MCF 10A (cell line): ENCODE measurements at regions not wholly inside any gene's neighbourhood (a gene's known extent, or its start where the extent isn't known, plus 50 kb on each side); places are given as distances from the start of the nearest gene placed in this dataset.

Experiments
- BruUV-seq: library from RNA; stranded (reverse); fragments of 400-500 nt; replicated peaks from 2 replicates; lab custom pipeline; 2021; lab: Mats Ljungman, UMichigan
- CTCF ChIA-PET: fragments of 300-600 bp; sonication (Branson Sonifier 250); formaldehyde crosslinking; extraction: SDS; loops from one replicate; lab custom pipeline; 2021; ENCODE audit warnings: antibody characterized with exemption, inconsistent platforms; lab: Yijun Ruan, JAX
- POLR2A ChIA-PET: fragments of 300-600, 350-650 bp; sonication (Branson Sonifier 250); formaldehyde crosslinking; extraction: SDS; loops from one replicate; lab custom pipeline; 2020; ENCODE audit warnings: antibody characterized with exemption, inconsistent platforms; lab: Yijun Ruan, JAX
- DNase-seq: peaks from one replicate; pipeline ENCODE4 v3.0.0-alpha.2; 2018; ENCODE audit not compliant: unreplicated experiment
- H3K27ac Mint-ChIP-seq: one replicate; pipeline ENCODE4 v1.8.0; 2022; ENCODE audit warnings: mild to moderate bottlenecking, low read depth, mixed read lengths; ENCODE audit not compliant: unreplicated experiment
- H3K27me3 Mint-ChIP-seq: one replicate; pipeline ENCODE4 v1.8.0; 2022; ENCODE audit warnings: mixed read lengths; ENCODE audit not compliant: insufficient read depth, unreplicated experiment
- H3K36me3 Mint-ChIP-seq: one replicate; pipeline ENCODE4 v1.8.0; 2022; ENCODE audit warnings: mild to moderate bottlenecking, moderate library complexity, mixed read lengths; ENCODE audit not compliant: insufficient read depth, unreplicated experiment
- H3K4me1 Mint-ChIP-seq: one replicate; pipeline ENCODE4 v1.8.0; 2022; ENCODE audit warnings: mixed read lengths; ENCODE audit not compliant: insufficient read depth, unreplicated experiment
- H3K4me3 Mint-ChIP-seq: one replicate; pipeline ENCODE4 v1.8.0; 2022; ENCODE audit warnings: mild to moderate bottlenecking, moderate library complexity, mixed read lengths; ENCODE audit not compliant: unreplicated experiment
- H3K9me3 Mint-ChIP-seq: one replicate; pipeline ENCODE4 v1.8.0; 2022; ENCODE audit warnings: mixed read lengths; ENCODE audit not compliant: unreplicated experiment
- intact Hi-C: fragments of 100-400 bp; cut with micrococcal nuclease; formaldehyde crosslinking; loops from 2 replicates; pipeline ENCODE4 v1.14.1; 2022
- TF ChIP-seq, protein P1 (sequence below): fragments of 200-600 bp; IDR thresholded peaks from one replicate; pipeline ENCODE4 v1.8.0; 2022; ENCODE audit warnings: antibody characterized with exemption, mild to moderate bottlenecking; ENCODE audit not compliant: unreplicated experiment

DNA sequence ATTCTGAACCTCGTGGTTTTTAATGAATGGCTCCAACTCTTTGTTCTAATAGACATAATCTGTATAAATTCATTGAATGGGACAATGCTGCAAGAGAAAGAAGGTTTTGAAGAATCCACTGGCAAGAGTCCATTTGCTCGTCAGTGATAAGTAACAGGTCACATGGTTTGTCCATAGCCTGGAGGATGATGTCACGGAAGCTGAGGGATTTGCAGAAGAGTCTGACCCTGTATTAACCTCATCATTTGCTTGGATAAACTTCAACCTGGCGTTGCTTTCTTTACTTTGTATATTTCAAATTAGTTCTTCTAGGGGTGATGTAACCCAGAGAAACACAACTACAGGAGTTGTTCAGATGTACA is 197.4 kb downstream of the GAS1 start:
- no peaks in the 10 kb centered on the region for H3K4me1 Mint-ChIP-seq
- H3K4me3 Mint-ChIP-seq, result no peak overlapping the region
- H3K27me3 Mint-ChIP-seq, result peaks cover 10% of the 10 kb centered on the region
- no peaks in the 10 kb centered on the region for H3K9me3 Mint-ChIP-seq
- peak; percentile 24 for DNase-seq
- ChIA-PET POLR2A (interaction anchor here (0.7 kb wide), 1 partner anchor 152 kb away, joined by 4 read pairs; no protein-coding TSS in a partner anchor), CTCF (no interaction called here)
- TF ChIP-seq, protein P1, sequence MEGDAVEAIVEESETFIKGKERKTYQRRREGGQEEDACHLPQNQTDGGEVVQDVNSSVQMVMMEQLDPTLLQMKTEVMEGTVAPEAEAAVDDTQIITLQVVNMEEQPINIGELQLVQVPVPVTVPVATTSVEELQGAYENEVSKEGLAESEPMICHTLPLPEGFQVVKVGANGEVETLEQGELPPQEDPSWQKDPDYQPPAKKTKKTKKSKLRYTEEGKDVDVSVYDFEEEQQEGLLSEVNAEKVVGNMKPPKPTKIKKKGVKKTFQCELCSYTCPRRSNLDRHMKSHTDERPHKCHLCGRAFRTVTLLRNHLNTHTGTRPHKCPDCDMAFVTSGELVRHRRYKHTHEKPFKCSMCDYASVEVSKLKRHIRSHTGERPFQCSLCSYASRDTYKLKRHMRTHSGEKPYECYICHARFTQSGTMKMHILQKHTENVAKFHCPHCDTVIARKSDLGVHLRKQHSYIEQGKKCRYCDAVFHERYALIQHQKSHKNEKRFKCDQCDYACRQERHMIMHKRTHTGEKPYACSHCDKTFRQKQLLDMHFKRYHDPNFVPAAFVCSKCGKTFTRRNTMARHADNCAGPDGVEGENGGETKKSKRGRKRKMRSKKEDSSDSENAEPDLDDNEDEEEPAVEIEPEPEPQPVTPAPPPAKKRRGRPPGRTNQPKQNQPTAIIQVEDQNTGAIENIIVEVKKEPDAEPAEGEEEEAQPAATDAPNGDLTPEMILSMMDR, result no peak
- intact Hi-C loops, result no loop called here
- H3K27ac Mint-ChIP-seq, result no peak overlapping the region
- BruUV-seq, result no TSS peak
- H3K36me3 Mint-ChIP-seq, result no peaks in the 10 kb centered on the region

DNA sequence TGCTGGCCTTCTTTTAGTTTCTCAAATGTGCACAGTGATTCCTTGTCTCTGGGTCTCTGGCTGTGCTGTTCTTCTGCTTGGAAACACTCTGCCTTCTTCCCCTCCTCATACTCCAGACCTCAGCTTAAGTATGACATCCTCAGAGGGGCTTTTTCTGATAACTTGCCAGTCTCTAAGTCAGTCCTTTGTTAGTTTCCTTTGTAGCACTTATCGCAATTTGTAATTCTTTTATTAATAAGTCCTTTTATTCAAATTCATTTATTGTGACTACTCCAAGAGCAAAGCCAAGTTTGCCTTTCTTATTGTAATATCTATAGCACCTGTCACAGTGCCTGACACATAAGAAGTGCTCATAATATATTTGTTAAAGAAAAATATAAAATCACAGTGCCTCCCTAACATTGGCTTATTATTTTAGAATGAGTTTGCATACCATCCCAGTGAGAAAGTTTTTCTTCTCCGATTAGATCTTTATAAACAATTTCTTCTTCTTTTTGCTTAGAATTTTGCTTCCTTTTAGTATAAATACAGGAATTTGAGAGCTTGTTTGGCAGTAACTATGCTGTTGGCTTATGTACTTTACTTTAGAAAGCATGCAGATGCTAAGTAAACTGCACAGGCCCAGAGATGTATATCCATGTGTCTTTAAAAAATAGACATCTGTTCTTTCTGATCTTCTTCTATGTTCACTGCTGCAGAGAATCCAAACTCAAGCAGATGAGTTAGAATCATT is 198.0 kb downstream of the GAS1 start:
- H3K27me3 Mint-ChIP-seq, result peaks cover 10% of the 10 kb centered on the region
- BruUV-seq, result no TSS peak
- DNase-seq, result no peak
- CTCF ChIA-PET, result no interaction called here
- H3K4me1 Mint-ChIP-seq, result no peaks in the 10 kb centered on the region
- H3K4me3 Mint-ChIP-seq, result no peak overlapping the region
- no peak overlapping the region for H3K27ac Mint-ChIP-seq
- POLR2A ChIA-PET, result interaction anchor here (0.7 kb wide), 2 partner anchors 152 to 469 kb away, joined by 3 to 4 read pairs; no protein-coding TSS in a partner anchor
- H3K9me3 Mint-ChIP-seq, result no peaks in the 10 kb centered on the region
- intact Hi-C loops, result no loop called here
- TF ChIP-seq, protein P1, result no peak
- no peaks in the 10 kb centered on the region for H3K36me3 Mint-ChIP-seq

DNA sequence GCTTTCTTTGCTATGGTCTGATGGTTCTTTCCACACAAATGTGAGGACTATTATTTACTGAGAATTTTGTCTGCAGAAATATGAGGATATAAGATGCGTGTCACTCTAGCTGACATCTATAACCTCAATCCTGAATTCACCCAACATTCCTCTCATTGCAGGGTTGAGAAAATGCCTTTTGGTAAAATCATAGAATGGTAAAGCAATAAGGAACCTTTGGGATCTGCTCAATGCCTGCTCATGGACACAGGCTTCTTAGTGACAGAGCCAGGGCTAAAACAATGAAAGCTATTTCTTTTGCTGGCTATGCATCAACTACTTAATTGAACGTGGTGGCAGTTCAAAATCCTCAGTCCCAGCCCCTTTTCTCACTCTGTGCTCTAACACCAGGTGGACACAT is 199.6 kb downstream of the GAS1 start:
- Mint-ChIP-seq H3K36me3 (no peaks in the 10 kb centered on the region), H3K9me3 (no peaks in the 10 kb centered on the region), H3K27ac (no peak overlapping the region), H3K4me3 (no peak overlapping the region), H3K27me3 (no peaks in the 10 kb centered on the region), H3K4me1 (no peaks in the 10 kb centered on the region)
- POLR2A ChIA-PET, result interaction anchor here (0.6 kb wide), 1 partner anchor 546 kb away, joined by 3 read pairs; no protein-coding TSS in a partner anchor
- no peak for DNase-seq
- no TSS peak for BruUV-seq
- CTCF ChIA-PET, result no interaction called here
- intact Hi-C loops, result no loop called here
- TF ChIP-seq, protein P1, result no peak

DNA sequence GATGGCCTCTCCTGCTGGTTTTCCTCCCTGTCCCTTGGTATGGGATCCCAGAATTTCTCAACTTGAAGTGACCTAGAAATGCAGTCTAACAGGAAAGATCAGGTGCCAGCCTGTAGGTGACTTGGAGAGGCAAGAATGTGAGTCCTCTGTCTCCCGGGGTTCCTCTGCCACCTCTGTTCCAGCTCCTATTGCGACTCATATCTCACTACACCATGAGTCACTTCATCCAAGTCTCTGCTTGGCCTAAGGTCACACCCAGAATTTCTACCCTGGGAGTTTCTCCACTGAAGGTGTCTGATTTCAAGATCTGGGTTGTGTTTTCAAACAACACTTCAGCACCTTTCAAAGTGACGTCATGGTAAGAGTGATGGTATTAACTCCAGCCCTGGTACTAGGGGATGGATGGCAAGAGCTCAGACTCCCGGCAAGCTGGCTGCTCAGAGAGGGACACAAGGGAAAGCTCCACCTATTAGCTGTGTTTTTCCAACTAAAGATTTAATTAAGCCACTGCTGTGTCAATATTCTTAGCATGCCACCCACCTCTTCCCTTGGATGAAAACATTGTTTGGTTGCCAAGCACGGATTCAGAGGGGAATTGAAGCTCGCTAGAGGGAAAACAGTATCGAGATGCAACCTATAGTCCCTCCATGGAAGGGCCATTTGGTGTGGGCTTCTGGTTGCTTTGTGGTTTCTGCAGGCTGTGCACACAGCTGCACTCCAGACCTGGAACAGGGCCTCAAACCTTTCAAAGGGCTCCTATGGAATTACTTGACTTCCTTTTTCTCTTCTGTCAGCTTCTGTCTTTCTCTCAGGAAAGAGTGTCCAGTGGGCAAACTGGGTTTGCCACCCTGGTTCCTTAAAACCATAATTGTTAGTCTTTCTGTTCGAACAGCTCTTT is 205.7 kb downstream of the GAS1 start:
- no peaks in the 10 kb centered on the region for H3K27me3 Mint-ChIP-seq
- peaks cover 12% of the 10 kb centered on the region for H3K9me3 Mint-ChIP-seq
- no peaks in the 10 kb centered on the region for H3K36me3 Mint-ChIP-seq
- no peak overlapping the region for H3K4me3 Mint-ChIP-seq
- intact Hi-C loops, result no loop called here
- BruUV-seq, result no TSS peak
- H3K4me1 Mint-ChIP-seq, result peaks cover 19% of the 10 kb centered on the region
- TF ChIP-seq, protein P1, result no peak
- CTCF ChIA-PET, result interaction anchor here (0.9 kb wide), 1 partner anchor 11 kb away, joined by 8 read pairs; no protein-coding TSS in a partner anchor
- peak; percentile 92 for DNase-seq
- peak overlapping the region; percentile 13 for H3K27ac Mint-ChIP-seq
- POLR2A ChIA-PET, result interaction anchor here (1.3 to 1.4 kb wide), 3 partner anchors 9 to 140 kb away, joined by 4 to 10 read pairs (median 9); no protein-coding TSS in a partner anchor
